NCI-H2107 (cell line): ENCODE measurements at regions not wholly inside any gene's neighbourhood (a gene's known extent, or its start where the extent isn't known, plus 50 kb on each side); places are given as distances from the start of the nearest gene placed in this dataset.

Source experiments
- DNase-seq: peaks from one replicate; lab custom pipeline; 2025; lab: John Stamatoyannopoulos, UW

DNA sequence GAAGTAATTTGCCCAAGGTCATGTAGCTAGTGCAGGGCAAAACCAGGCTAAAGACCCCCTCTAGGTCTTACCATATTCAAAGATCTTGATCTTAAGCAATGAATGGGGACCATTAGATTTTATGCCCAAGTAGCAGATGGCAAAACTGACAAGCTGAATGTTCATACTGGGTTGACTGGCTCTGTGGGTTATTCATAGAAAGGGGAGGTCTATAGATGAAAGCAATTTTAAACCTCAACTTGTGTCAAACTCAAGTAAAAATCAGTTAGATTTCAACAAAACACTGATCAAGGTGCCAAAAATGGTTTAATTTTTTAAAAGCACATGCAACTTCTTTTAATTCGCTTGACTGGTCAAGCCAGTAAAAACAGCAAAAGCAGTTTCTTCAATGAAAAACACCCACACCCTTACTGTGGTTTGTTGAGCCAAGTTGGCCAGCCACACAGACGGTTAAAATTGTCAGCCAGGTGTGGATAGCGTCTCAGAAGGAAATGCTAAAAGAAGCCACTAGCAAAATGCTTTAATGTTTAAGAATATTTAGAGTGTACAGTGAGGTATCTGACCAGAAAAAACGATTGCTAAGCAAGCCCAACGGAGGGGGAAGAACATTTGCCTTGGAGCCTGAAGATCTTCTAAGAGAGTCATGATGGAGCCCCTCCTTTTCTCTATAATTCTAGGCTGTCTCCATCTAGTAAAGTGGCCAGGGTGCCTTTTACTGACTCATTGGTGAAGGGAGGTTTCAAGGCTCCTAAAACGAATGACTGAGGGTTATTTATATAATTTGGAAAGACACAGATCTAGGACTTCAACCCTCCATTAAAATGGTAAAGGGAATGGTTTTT is 539.6 kb upstream of the CLINT1 start:
- DNase-seq: no peak

DNA sequence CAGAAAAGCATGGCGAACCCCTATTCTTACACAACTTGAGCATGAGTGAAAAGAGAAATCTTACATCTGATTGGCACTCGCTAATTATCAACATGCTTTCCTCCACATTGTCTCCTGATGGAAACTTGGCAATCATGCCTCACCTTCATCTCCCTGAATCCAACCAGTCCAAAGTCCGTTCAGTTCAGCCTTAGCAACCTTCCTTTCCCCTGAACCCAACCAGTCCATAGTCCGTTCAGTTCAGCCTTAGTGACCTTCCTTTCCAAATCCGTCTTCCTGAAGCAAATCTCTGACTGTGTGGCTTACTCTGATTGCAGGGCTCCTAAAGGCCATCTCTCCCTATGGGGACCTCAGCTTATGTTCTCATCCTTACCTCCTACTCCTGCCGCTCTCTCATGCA is 538.3 kb upstream of the CLINT1 start:
- DNase-seq: no peak

DNA sequence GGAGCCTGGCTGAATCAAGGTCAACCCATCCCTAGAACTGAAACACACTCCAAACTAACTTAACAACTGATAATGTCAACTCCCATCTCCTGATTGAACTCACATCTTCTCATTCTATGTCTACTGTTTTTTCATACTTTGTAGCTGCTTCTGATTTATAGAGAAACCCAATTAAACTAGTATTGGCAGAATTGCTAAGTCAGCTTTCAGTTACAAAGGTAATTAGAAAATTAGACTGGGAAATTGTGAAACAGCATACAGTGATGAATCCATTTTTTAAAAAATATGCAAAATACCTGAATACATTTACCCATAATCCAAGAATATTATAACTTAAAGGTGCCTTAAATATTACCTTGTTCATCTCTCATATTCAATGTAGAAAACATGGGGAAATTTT is 535.2 kb upstream of the CLINT1 start:
- DNase-seq: no peak

DNA sequence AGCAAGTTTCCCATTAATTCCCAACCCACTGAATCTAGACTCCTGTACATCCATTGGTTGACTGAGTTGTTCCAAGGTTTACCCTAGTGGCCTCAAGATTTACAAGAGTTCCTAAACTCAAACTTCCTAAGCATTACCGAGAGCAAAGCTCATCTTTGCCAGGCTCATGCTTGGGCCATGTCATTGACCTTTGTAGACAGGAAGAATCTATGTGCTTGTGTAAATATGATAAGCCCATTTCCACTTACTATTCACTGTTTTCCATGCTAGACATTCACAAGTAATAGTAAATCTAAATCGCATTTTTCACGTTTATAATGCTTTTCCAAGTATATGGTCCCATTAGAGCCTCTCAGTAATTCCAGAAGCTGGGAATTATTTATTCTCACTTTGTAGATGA is 534.5 kb upstream of the CLINT1 start:
- DNase-seq: no peak

DNA sequence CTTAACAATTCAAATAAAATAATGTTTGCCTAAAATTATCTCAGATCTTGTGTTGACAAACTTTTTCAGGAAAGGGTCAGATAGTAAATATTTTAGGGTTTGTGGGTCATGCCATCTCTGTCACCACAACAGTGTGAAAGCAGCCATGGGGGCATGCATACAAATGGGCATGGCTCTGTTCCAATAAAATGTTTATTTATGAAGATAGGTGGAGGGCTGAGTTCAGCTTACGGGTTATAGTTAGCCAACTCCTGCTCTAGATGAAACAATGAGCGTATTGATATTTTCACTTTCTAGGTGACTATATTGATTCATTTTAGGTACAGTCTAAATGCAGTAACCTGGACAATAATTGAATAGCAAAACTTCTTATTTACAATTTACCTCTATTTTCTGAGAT is 533.8 kb upstream of the CLINT1 start:
- no peak for DNase-seq

DNA sequence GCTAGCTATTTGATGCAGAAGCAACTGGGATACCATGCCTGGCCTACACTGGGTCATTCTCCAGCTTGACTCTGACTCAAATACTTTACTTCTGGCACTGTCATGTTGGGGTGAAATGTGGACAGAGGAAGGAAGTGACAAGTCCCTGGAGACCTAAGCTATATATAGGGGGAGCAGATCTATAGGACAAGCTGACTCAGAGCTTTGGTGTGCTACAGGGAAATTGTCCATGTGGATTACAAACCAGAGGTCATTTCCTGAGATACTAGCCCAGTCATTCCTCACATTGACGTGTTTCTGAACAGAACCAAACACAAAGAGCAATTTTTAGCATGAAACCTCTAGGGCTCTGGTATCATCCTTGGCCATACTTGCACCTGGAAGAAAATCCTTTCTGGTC is 531.6 kb upstream of the CLINT1 start:
- no peak for DNase-seq

DNA sequence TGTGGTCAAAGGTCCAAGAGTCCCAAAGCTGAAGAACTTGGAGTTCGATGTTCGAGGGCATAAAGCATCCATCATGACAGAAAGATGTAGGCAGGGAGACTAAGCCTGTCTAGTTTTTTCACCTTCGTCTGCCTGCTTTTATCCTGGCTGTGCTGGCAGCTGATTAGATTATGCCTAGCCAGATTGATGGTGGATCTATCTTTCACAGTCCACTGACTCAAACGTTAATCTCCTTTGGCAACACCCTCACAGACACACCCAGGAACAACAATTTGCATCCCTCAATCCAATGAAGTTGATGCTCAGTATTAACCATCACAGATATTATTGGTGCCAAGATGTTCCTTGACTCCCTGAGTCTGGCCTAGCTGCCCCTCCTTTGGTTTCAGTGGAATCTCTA is 530.8 kb upstream of the CLINT1 start:
- no peak for DNase-seq

DNA sequence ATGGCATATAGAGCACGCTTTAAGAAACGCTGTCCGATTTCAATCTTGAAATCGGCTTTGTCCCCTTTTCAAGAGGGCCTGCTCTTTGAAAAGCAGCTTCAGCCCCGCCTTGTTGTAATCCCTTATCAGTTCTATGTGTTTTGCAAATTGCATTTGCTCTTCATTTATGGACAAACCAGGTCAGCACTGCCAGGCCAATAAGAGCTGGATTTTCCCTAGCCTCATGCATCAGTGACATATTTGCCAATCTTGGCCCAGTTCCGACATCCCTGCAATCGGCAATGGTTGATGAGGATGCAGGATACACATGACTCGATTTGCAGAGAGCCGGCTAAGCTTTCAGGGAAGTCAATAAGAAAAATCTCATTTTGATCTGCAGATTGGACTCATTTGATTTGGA is 529.1 kb upstream of the CLINT1 start:
- no peak for DNase-seq

DNA sequence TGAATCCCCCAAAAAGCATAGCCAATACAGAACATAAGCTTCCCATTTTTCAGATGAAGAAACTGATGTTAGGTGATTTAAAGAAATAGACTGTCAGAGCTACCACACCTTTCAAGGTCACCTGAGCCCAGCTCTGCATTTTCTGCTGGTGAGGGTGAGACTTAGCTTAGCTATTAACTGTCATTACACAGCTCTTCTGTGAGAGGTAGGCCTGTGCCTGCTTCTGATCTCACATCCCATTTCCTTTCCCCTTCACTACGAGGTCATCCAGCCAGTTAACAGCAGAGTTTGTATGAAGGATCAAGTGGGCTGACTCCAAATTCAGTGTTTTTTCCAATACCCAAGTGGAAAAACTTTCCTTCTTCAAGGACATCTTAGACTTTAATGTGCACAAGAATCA is 528.6 kb upstream of the CLINT1 start:
- no peak for DNase-seq

DNA sequence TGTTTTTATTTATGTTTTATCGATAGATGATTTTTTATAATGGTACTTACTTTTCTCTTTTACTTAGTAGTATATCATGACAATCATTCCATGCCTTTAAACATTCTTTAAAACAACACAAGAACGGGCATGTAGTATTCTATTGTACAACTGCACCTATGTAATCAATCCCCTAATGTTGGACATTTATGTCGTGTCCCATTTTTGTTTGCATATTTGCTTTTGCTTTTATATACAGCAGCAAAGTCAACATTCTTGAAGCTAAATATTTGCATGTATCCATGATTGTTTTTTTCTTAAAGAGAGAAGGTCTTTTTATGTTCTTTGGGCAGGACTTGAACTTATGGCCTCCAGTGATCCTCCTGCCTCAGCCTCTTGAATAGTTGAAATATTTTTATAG is 527.0 kb upstream of the CLINT1 start:
- DNase-seq: no peak

DNA sequence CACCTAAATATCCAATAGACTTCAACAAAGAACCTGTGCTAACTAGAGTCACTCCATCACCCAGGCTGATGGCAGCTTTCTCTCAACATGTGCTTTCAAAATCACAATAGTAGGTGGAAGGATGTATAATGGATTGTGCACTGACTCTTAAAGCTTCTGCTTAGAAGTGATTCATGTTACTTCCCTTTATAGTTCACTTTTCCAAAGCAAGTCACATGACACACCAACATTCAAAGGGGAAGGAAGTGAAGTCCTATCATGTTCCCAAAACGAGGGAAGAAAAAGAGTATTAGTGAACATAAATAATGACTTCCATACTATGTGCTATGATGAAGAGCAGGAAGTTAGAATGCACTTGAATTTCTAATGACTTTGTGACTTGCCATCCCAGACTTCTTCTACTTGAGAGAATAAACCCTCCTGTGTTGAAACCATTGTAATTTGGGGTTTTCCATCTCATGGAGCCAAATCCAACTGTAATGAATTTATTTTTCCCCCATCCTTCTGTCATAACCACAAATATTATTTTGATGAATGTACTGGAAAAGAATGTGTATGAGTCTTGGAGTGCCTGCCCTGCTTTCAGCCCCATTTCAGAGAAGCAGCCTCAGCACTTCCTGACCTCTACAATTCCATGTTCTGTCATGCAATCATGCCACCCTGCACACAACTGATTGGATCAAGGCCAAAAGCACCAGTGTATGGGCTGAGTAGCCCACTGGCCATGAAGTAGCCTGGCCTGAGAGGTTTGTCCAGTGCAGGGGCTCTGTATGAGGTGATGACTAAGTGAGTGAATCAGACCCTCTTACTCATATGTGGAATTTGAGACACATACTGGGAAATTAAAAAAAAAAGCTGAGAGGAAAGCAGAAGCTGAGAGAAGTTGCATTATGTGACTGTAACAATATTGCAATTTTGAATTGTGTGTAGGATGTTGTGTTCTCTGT is 525.9 kb upstream of the CLINT1 start:
- DNase-seq: no peak

DNA sequence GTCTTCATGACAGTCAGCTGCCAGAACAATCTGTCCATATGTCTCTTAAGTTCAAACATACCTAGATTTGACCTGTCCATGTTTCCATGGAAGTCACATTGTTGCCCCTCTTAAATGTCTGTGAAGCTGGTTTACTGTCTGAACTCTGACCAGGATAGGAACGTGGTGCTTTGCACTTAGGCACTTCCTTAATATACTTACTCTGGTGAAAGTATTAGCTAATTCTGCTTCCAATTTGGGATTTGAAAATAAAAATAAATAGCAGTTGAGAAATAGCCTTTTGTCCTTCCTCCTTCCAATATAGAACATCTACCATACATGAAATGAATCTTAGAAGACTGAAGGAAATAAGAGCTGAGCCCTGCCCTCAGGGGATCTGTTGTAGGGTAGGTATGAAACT is 524.5 kb upstream of the CLINT1 start:
- DNase-seq: no peak

DNA sequence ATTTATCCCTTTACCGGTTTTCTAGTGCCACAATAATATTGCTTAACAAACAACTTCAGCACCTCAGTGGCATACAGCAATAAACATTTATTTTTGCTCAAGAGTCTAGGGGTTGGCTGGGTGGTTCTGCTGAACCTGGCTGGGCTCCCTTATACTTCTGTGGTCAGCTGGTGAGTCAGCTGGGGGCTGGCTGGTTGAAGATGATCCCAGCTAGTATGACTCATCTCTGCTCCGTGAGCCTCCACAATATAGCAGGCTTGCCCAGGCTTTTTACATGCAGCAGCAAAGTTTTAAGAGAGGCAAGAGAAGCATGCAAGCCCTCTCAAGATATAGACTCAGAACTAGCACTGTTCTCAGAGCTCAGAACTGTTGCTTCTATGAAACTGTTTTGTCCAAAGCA is 523.5 kb upstream of the CLINT1 start:
- DNase-seq: no peak

DNA sequence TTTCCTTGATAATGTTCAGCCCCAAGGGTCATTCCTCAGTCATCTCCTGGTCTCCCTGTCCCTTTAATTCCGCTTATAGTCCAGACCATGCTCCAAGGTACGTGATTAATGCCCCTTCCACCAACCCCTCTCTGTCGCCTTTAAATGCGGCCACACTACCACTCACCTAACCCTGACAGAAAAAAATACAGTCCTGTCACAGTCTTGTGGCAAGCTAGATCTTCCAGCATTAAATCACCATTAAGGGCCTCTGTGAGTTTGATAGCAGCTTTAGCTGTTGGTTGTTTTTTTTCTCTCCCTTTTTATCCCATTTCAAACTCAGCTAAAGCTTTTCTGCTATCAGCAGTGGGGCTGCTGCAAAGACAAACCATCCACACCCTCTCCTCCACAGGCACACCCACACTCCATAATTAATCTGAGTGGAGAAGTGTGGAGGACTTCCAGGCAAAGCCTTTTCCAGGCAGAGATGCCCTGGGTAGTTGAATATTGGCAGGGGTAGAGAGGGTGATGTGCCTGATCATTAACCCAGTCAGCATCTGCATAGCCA is 522.7 kb upstream of the CLINT1 start:
- no peak for DNase-seq

DNA sequence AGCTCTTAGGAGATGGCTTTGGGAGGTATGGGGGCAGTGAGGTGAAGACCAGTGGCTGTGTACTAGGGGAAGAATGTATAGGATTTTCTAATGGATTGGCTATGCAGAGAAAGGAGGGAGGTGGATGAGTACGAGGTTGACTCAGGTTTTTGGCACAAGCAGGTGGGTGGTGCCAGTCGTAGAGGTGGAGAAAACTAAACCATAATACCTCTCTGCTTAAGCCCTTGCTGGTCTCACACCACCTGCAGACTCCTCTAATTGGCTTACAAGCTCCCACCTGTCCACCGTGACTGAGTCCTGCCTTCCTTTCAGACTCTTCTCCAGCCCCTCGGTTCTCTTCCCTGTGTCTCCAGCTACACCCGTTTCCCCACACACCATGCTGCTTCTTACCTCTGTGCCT is 521.7 kb upstream of the CLINT1 start:
- no peak for DNase-seq

DNA sequence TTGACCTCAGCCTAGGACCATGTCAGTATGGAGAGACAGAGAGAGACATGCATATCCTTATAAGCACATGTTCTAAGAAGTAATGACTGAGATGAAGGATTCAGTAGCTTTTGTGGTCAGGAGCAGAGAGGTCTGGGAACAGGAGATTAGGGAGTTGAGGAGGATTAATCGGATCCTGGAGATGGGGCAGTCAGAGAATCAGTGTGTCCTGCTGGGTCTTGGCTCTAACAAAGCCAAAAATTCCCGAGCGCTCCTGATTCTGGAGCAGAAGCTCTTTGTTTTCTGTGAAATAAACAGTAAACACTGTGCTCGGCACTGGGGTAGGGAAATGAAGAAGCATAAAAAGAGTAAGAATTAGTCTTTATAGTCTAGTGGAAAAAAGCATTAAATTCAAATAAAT is 520.0 kb upstream of the CLINT1 start:
- DNase-seq: no peak

DNA sequence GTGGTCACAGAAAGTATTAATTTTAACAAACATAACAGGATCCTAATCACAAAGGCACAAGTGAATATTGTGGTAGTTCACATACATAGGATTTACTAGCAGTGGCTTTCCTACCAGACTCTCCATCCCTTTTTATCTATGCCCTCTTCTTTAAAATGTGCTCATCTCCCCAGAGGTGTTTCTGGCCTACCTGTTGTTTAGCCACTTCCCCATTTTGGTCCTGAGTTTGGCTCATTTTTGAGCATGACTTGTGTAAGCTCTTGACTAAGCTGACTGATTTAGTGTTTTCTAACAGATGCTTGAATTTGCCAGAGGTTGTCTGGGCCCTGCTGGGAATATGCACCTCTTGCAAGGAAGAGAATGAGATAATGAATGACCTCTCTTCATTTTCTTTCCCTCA is 517.7 kb upstream of the CLINT1 start:
- DNase-seq: no peak

DNA sequence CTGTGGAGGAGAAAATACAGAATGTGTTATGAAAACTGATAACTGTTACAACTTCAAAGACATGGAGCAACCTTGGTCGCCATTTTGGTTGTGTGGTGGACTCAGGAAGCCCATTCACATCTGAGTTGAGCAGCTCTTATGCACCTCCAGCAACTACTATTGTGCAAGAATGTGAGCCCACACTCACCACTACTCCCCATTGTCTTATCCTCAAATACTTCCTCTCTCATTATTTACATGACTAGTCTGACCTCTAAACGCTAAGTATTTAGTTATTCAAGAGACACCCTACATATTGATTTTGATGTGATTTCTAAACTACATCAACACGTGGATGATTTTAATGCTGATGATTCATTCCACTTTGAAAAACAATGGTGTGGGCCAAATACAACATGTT is 516.6 kb upstream of the CLINT1 start:
- DNase-seq: no peak

DNA sequence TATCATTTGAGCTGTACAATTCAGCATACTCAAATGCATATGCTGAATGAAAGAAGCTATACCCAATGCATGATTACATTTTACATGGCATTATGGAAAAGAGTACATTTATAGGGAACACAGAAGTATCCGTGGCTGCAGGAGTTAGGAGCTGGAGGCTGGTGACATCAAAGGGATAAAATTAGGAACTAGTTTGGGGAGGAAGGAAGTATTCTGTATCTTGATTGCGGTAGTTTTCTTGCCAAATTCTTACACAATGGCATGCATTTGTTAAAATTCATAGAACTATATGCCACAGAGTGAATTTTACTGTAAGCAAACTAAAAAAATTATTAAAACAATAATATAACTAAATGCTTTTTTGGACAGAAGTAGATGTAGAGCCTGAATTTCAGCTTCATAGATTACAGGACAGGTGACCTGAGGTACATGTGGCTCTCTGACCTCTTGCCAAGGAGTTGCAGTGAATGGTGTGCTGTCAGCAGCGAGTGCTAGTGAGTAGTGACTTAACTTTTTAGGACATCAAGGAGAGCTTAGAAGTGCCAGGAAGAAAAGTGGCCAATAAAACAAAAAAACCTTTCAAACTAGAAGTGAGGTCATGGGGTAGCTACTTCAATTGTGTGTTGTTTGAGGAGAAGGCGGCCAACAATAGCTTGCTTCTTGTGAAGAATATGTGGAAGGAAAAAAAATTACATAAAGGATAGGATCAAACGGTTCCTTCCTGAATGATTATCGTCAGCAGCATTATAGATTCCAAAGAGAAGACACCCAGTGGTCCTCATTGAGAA is 514.9 kb upstream of the CLINT1 start:
- DNase-seq: no peak

DNA sequence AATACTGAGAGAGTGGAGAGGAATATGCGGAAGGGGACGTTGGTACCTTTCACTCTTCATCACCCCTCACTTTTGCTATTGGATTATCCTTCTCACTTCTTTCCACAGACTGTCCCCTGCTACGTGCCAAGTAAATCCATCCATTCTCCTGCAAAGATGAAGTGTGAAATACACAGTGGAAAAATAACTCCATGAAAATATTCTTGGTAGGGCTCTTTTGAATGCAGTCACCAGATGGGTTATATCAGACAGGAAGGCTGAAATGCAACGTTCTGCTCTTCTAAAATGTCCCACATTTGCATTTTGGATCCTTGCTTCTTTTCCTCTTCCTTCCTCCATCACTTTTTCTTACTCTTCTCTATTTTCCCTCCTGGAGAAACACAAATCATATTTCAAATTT is 510.3 kb upstream of the CLINT1 start:
- no peak for DNase-seq

DNA sequence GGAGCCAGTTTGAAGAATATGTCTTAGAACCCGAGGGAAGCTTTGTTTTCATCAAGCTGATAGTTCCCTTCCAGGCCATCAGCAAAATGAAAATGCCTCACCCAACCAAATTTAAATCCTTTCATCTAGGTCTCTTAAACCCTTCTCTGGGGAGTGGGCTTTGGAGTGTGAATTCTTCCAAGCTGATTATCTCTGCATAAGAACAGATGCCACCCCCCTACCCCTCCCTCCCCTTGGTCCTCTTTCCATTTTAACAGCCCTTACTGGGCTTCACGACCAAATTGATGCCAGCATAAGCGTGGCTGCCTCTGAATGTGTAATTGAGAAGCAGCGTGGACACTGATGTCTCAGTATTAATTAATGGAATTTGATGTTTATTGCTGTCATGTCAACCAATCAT is 509.7 kb upstream of the CLINT1 start:
- DNase-seq: no peak

DNA sequence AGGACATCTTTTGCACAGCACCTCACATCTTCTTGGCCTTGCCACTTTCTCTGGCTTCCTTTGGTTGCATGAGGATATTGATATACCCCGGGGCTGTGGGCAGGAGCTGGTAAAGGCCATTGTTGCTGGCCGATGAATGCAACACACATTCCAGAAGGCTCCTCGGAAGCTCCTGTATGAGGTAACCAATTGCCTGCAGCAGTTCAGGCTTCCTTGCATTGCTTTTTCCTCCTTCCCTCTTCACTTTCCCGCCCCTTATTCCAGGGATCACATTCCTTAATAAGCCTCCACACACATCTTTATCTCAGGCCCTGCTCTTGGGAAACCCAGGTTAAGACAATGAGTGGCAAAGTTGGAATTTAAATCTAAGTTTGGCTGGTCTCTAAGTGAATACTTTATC is 505.4 kb upstream of the CLINT1 start:
- DNase-seq: no peak
